Myocyte (in vitro differentiated cells): ENCODE measurements at regions not wholly inside any gene's neighbourhood (a gene's known extent, or its start where the extent isn't known, plus 50 kb on each side); places are given as distances from the start of the nearest gene placed in this dataset.
"Not testable (repeated sequence)": the region's sequence is repeated elsewhere in the genome, so short reads cannot be mapped to it uniquely, and the experiment has no call there.

Experiments
- DNase-seq: peaks from one replicate; pipeline ENCODE4 v3.0.0-alpha.2; 2012; ENCODE audit warnings: low read depth

DNA sequence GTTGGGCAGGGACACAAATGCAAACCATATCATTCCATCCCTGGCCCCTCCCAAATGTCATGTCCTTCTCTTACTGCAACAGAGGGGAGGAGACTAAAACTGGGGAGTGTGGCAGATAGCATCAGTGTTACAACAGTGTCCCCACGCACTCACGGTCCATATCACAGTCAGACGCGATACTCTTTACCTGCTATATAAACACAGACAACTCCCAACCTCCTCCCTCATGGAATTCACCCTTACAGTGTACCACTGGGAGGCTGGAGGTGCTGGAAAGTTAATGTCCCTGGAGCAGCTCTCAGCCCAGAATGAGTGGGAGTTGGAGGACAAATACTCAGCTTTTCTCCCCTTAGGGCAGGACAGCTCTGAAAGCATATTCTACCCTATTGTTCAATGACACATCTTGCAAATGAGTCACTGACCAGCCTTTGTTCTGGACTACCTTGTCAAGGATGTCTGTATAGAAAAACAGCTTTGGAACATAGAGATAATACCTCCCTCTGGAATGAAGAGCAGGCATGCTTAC lies 445.9 kb downstream of the SETD4 start:
- no peak for DNase-seq

DNA sequence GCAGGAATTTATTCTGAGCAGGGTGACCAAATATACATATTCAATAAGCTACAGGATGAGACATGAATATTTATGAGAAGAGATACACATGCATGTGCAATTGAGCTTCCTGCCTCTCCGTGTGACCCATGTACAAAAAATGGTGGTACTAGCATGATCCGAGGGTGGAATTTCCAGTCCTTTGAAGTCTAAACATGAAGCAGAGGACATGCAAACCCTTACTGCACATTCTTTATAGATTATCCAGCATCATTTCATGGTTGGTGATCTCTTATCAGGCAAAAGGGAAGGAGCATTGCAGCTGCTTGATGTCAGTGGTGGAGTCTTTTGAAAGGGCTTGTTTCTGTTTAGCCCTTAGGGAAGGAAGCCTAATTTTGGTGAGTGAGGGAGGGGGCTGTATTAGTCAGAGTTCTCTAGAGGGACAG lies 448.6 kb downstream of the SETD4 start:
- no peak for DNase-seq

DNA sequence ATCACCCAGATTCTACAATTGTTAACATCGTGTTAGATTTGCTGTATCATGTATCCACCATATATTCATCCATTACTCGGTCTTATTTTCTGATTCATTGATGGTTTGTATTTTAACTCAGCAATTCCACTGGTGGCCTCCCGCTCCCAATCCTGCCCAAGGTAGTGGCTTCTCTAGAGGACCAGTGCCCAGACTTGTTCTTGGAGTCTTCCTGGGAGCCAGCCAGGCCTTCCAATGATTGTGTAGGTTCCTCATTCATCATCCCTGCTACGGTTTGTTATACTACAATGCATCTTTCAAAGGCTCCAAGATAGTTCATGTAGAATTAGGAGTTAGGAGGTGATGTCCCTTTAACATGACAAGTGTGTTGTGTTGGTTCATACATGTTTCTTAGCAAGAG lies 451.1 kb downstream of the SETD4 start:
- no peak for DNase-seq

DNA sequence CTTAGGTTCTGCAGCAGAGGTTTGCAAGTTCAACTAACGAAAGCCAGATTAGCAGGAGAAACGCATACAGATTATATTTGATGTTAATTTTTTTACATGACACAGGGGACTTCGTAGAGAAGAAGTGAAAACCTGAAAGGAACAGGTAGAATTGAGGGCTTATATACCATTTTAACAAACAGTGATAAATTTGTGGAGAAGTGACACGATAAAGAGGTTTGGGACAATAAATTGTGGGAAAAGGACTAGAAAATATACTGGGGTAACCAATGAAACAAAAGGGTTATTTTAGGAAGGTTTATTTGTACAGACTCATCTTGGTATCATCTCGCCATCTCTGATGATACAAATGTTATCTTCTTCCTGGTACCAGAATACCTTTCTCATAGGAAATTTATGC lies 452.9 kb downstream of the SETD4 start:
- no peak for DNase-seq

DNA sequence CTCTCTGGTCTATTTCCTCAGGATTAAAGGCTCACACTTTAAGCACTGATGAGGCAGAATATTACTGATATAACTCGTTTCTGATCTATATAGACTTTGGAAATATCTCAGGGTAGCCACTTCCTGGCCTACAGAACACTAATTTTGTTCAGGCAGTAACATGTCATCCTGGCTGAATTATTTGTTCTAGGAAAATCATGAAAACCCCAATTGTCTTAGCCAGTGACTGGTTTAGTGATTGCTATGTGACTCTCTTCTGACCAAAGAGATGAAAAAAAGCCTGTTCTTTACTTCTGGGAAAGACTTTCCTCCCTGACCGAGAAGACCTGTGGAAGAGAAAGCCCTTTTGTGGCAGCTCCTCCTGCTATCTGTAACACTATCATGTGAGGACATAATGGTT lies 453.7 kb downstream of the SETD4 start:
- DNase-seq = no peak

DNA sequence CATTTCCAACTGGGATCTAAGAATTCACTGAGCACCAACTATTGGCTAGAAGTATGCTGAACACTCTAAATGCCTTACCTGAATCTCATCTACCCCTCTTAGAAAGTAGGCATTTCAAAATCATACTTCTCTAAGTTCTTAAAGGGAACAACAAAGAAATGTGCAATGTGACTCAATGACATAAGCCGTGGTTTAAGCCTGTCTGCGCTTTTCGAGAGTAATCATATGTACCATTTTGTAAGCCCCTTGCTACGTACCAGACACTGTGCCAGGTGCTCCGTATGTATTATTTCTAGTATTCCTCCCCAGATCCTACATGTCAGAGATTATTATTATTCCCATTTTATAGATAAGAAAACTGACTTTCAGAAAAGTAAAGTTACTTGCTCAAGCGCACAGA lies 454.2 kb downstream of the SETD4 start:
- no peak for DNase-seq

DNA sequence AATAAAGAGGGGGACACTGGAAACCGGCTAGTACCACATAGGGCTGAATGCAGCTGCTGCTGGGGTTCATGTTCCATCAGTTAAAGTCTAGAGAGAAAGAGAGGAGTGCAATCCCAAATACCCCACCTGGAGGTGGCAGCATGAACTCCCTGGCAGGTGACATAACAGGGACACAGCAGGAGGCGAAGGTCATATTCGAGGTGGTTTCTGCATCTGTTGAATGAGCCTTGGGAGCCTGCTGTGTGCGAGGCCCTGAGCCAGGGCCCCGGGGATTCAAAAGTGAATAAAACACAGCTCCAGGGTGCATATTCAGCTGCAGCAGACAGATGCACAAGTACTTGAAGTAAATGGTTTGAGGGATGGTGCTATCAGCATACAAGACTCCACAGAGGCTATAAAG lies 456.8 kb downstream of the SETD4 start:
- no peak for DNase-seq

DNA sequence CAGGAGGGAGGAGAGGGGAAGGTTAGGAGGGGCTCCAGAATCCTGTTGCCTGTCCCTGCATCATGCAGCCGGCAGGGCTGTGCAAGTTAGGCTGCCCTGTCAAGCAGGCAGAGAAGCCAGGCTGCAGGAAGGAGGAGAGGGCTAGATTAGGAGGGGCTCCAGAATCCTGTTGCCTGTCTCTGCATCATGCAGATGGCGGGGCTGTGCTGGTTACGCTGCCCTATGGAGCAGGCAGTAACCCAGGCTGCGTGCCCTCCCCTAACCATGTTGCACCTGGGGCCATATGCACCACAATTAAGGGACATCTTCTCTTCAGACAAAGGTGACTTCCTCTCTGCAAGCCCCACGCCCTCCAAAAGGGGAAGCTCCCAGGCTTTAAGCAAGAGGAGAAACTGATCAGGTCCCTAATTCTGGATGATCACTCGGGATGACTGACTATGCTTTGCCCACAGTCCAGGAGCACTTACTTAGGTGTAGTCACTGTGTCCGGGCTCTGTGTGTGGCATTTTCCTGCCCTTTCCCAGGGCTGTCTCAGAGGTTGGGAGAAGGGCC lies 457.4 kb downstream of the SETD4 start:
- DNase-seq = no peak

DNA sequence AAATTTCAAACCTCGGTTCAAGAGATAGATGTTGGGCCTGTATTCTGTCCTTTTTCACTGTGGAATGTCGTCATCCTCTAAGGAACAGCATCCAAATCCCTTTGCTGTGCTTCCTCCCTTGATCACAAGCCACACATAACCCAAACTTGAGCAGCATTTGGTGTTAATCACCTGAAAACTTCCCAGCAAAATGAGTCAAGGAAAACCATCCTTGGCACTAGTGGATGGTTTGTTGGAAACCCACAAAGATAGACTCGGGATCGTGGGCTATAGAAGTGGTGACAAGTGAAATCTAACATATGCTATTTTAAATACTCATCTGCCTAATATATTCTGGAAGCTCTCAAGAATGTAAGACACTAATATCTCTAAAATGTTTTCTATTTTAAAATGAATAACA lies 459.1 kb downstream of the SETD4 start:
- no peak for DNase-seq

DNA sequence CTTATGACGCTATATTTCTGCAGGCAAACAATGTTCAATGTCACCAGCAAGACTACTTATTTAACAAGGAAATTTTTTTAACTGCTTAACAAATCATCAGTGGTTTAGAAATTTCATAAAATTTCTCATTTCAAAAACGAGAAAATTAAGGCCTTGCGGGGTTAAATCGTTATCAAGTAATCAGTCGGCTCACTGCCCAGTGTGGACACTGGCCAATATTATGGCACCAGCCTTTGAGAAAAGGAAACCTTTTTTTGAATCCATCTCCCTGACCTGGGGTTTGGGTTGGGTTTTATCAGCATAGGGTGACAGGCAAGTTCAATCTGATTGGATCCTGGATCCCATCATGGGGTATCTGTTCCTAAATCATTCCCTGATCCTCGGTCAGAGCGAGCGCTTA lies 461.2 kb downstream of the SETD4 start:
- DNase-seq = no peak

DNA sequence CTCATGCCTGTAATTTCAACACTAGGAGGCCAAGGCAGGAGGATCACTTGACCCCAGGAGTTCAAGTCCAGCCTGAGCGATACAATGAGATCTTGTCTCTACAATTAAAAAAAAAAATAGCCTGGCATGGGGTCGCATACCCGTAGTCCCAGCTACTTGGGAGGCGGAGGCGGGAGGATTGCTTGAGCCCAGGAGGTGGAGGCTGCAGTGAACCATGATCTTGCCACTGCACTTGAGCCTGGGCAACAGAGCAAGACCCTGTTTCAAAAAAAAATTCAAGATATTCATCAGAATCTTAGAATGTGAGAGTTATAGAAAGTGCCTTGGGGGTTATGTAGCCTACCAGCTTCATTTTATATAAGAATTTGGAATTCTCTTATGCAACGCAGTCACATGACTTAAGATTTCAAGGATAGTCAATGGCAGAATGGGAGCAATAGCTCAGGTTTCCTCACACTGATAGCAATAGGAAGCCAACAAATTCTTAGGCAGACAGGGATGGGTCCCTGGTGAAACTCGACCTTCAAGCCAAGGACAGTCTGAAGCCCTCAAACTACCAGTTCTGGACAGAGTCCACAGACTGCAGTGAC lies 462.5 kb downstream of the SETD4 start:
- DNase-seq = no peak

DNA sequence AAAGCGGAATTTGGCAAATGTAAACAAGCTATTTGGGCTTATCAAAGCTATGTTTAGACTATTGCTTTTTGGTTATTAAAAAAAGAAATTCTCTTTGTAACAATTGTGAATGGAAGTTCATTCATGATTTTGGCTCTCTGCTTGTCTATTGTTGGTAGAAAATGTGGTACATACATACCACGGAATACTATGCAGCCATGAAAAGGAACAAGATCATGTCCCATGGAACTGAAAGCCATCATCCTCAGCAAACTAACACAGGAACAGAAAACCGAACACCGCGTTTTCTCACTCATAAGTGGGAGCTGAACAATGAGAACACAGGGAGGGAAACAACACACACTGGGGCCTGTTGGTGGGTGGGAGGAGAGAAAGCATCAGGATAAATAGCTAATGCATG lies 465.4 kb downstream of the SETD4 start:
- no peak for DNase-seq

DNA sequence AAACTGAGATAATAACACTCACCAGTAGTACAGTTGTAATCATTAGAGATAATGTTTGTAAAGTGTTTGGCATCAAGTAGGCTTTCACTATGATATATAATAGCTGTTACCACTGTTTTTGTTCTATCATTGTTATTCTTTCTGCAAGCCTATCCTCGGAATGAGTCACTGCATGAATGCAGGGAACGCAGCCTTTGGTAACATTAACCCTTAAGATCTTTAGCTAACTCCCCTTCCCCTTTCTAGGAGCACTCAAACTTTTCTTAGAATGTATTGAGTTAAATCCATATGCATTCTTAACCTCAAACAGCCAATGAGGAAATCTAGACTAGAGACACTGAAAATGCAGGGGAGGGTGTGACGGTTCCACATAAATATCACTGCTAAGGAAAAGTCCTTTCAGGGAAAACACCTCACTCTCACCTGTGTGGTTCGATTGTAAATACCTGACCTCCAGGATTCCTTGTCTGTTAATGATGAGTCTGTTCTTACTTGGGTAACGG lies 467.3 kb downstream of the SETD4 start:
- DNase-seq = no peak

DNA sequence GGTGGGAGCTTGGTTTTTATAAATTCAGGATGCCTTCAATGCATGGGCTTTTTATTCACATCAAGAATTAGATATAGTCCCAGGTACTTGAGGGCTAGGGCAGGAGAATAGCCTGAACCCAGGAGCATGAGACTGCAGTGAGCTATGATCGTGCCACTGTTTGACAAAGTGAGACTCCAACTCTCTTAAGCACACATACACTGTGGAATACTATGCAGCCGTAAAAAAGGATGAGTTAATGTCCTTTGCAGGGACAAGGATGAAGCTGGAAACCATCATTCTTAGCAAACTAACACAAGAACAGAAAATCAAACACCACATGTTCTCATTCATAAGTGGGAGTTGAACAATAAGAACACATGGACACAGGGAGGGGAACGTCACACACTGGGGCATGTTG lies 470.0 kb downstream of the SETD4 start:
- DNase-seq = not testable (repeated sequence)

DNA sequence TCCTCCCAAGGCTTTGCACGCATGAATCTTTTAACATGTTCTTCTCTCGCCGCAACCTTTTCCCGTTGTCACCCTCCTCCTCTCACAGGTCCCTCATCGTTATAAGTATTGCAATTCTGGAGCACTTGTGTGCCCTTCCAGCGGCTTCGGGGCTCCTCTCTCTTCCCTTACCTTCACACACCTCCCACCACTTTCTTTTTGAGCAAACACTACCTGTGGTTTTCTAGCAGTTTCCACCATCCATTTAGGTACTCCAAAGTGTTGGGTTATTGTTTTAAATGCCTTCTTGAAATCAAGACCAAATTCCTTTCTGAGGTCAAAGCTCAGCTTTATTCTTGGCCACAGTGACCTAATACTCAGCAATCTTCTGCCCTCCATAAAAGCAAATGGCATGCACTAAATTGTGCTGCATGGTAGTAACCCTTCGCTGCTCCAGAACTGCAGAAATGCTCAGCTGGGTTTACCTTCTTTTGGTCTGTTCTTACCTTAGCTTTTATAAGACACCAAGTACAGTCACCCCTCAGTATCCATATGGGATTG lies 472.4 kb downstream of the SETD4 start:
- DNase-seq = no peak

DNA sequence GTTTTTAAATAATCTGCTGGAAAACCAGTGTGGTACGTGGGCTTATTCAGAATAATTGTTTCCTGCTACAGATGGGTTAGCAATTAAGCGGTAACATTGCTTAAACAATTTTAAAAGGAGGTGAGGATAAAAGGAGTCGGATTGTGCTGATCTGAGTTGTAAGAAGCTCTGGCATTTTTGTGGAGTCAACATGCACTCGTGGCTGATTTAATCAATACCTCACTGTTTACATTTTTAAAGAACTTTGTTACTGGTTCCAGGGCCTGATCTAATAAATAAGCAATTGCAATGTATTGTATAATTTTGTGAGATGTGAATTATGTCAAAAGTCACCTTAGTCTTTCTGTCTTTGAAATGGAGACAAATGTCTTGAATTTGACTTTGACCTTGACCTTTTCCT lies 474.0 kb downstream of the SETD4 start:
- no peak for DNase-seq

DNA sequence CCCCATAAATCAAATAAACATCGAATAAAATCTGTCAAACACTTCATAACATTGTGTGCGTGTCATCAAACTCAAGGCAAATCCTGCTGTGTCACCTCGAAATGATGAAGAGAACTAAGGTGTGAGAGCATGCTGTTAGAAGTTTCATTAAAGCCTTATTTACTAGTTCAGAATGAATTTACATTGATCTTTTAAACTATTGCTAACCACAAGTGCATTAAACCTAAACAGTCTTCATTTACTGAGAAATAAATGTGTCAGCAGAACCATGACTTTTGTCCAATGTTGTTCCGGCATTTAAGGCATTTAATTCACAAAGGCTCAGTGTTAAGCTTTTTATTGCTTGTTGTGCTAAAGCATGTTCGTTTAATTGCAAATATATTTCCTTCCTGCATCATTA lies 474.4 kb downstream of the SETD4 start:
- DNase-seq = no peak

DNA sequence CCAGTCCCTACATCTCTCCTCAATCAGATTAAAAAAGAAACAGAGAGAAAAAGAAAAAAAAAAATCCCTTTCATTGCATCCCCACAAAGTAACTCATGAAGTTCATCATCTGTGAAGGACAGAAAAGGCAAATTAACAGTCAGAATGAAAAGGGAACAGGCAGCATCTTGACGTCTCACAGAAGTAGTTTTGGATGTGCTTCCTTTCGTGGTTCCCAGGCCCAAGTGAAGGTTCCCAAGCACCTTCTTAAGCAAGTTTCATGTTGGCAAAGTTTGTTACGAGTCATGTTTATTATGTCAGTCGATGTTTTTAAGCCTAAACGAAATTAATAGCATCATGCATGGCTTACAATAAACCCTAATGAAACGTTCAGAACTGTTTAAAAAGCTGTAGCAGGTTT lies 475.2 kb downstream of the SETD4 start:
- no peak for DNase-seq

DNA sequence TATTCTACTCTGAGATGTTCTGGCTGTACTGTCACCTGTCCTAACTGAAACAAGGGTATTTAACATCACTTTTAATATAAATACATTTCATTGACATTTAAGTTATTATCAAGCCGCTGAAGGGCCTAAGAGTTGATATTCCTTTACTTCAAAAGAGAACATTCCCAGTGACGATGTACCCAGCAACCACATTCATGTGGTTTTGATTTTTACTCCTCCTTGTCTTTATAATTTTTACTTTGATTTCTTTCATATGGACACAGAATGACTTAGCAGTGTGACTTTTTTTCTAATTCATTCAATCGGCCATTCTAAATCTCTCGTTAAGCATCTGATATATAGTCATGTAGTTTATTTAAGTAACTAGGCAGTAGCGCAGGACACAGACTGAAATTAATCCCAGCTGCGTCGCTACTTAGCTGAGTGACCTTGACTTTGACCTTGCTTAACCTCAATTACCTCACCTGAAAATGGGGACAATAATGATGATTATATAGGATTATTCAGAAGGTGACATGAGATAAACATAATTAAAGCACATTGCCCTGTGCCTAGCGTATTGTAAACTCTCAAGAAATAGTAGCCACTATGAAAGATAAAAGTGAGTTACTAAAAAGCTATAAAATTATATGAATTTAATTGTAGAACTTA lies 476.6 kb downstream of the SETD4 start:
- DNase-seq = no peak

DNA sequence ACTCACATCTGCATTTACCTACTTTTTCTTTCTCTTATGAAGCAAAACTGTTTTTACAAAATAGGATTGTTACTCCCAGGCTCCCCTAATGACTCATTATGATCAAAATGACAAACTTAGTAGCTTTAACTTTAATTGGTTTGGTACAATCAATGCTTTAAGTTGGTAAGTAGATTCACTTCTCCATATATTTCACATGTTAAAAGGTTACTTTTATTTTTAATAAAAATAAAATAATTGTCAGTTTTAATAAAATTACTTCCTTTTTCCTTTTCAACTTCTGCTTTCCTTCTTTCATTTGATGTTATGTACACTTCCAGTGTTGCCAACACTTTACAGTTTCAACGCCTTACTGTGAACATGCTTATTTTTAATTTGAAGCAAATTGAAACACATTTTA lies 477.6 kb downstream of the SETD4 start:
- no peak for DNase-seq

DNA sequence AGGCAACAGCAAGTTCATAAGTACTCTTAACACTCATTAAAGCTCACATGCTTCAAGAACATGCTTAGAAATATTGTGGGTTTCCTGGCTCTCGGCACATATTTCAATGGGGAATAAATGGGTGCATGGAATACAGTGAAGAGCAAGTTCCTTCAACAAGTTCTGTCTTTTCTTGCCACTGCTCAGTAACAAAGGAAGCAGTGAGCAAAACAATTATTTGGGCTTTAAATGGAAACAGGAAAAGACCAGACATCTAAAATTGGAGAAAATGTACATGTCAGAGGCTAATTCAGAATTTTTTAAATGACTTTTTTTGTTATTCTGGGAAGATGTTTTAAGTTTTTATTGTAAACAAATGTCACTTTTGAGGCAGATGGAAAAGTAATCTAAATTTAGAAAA lies 478.7 kb downstream of the SETD4 start:
- no peak for DNase-seq

DNA sequence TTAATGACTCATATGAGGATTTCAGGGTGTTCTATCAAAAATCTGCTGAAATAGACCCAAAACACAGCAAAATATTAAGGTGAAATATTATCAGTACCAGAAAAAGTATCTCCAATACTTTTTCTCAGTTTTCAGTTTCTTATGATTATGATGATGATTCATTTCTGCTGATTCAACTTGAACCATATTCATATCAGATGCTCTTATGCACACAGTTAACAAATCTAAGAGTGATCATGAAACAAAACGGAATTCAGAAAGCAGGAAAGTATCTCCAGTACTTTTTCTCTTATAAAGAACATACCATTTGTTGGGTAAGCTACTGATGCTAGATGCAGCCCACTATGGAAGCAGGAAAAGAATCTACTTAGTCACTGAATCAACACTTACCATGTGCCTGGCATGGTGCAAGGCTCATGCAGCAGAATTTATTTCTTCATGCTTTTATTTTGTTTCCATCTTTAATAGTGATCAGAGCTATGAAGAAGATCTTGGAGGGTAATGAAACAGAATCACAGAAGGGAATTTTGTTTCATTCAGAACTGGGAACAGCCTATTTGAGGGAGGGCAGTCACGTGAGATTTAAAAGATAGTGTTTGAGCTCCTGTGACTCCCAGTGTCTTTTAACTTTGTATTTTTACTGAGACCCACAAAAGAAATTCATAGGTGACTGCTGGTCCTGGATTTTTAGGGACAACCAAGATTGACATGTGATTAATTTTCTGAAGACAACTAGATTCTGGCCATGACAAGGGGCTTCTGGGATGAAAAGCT lies 480.6 kb downstream of the SETD4 start:
- DNase-seq = no peak
